ENCODE measurements at regions not wholly inside any gene's neighbourhood (a gene's known extent, or its start where the extent isn't known, plus 50 kb on each side); places are given as distances from the start of the nearest gene placed in this dataset.
"Not testable (repeated sequence)": the region's sequence is repeated elsewhere in the genome, so short reads cannot be mapped to it uniquely, and the experiment has no call there.

- no peak for DNase-seq (ENCODE audit: low read depth in 2 of 3, low spot score in 2 of 3)
Observed at GRCh38 chr12:131408036-131408365, 302.9 kb upstream of the SFSWAP start.

GRCh38 chr12:131408484-131408883 lies 302.4 kb upstream of the SFSWAP start:
- no peak for DNase-seq (ENCODE audit: low read depth in 2 of 3, low spot score in 2 of 3)

- DNase-seq (ENCODE audit: low read depth in 2 of 3, low spot score in 2 of 3), result no peak
Observed at GRCh38 chr12:131409211-131409610, 301.7 kb upstream of the SFSWAP start.

- not testable (repeated sequence) for DNase-seq (ENCODE audit: low read depth in 2 of 3, low spot score in 2 of 3)
Observed at GRCh38 chr12:131411827-131412226, 299.1 kb upstream of the SFSWAP start.

GRCh38 chr12:131413006-131413405 lies 297.9 kb upstream of the SFSWAP start:
- DNase-seq (ENCODE audit: low read depth in 2 of 3, low spot score in 2 of 3), result no peak

GRCh38 chr12:131413471-131413870 lies 297.4 kb upstream of the SFSWAP start:
- no peak for DNase-seq (ENCODE audit: low read depth in 2 of 3, low spot score in 2 of 3)

- not testable (repeated sequence) for DNase-seq (ENCODE audit: low read depth in 2 of 3, low spot score in 2 of 3)
Observed at GRCh38 chr12:131414155-131414922, 296.6 kb upstream of the SFSWAP start.

- no peak for DNase-seq (ENCODE audit: low read depth in 2 of 3, low spot score in 2 of 3)
Observed at GRCh38 chr12:131415781-131416180, 295.1 kb upstream of the SFSWAP start.

- no peak for DNase-seq (ENCODE audit: low read depth in 2 of 3, low spot score in 2 of 3)
Observed at GRCh38 chr12:131418121-131418520, 292.8 kb upstream of the SFSWAP start.

GRCh38 chr12:131418884-131419283 lies 292.0 kb upstream of the SFSWAP start:
- DNase-seq (ENCODE audit: low read depth in 2 of 3, low spot score in 2 of 3), result no peak

GRCh38 chr12:131420867-131421447 lies 289.9 kb upstream of the SFSWAP start:
- DNase-seq (ENCODE audit: low read depth in 2 of 3, low spot score in 2 of 3), result no peak

GRCh38 chr12:131421509-131422186 lies 289.2 kb upstream of the SFSWAP start:
- no peak for DNase-seq (ENCODE audit: low read depth in 2 of 3, low spot score in 2 of 3)

GRCh38 chr12:131422187-131422520 lies 288.7 kb upstream of the SFSWAP start:
- DNase-seq (ENCODE audit: low read depth in 2 of 3, low spot score in 2 of 3), result no peak

- no peak for DNase-seq (ENCODE audit: low read depth in 2 of 3, low spot score in 2 of 3)
Observed at GRCh38 chr12:131422744-131423143, 288.1 kb upstream of the SFSWAP start.

- DNase-seq (ENCODE audit: low read depth in 2 of 3, low spot score in 2 of 3), result no peak
Observed at GRCh38 chr12:131424270-131424669, 286.6 kb upstream of the SFSWAP start.

- DNase-seq (ENCODE audit: low read depth in 2 of 3, low spot score in 2 of 3), result no peak
Observed at GRCh38 chr12:131425112-131426075, 285.5 kb upstream of the SFSWAP start.

- no peak for DNase-seq (ENCODE audit: low read depth in 2 of 3, low spot score in 2 of 3)
Observed at GRCh38 chr12:131428091-131428685, 282.7 kb upstream of the SFSWAP start.

GRCh38 chr12:131429221-131429620 lies 281.7 kb upstream of the SFSWAP start:
- DNase-seq (ENCODE audit: low read depth in 2 of 3, low spot score in 2 of 3), result not testable (repeated sequence)

- not testable (repeated sequence) for DNase-seq (ENCODE audit: low read depth in 2 of 3, low spot score in 2 of 3)
Observed at GRCh38 chr12:131429697-131430096, 281.2 kb upstream of the SFSWAP start.

- DNase-seq (ENCODE audit: low read depth in 2 of 3, low spot score in 2 of 3), result no peak
Observed at GRCh38 chr12:131430158-131430742, 280.6 kb upstream of the SFSWAP start.

Data from activated CD8-positive, alpha-beta memory T cell treated with anti-CD3 and anti-CD28 coated beads for 48 hours (primary cell).